HT1080 (cell line): ENCODE measurements at regions not wholly inside any gene's neighbourhood (a gene's known extent, or its start where the extent isn't known, plus 50 kb on each side); places are given as distances from the start of the nearest gene placed in this dataset.
"Not testable (repeated sequence)": the region's sequence is repeated elsewhere in the genome, so short reads cannot be mapped to it uniquely, and the experiment has no call there.

Source experiments
- DNase-seq: peaks from one replicate; pipeline ENCODE4 v3.0.0-alpha.2; 2015; ENCODE audit warnings: low read depth

GRCh38 chr5:16392718-16393117 is 72.9 kb downstream of the ZNF622 start:
- DNase-seq: peak; percentile 56

- no peak for DNase-seq
Measured at GRCh38 chr5:16391858-16392649, 73.5 kb downstream of the ZNF622 start.

GRCh38 chr5:16390825-16391224 is 74.8 kb downstream of the ZNF622 start:
- no peak for DNase-seq

DNA sequence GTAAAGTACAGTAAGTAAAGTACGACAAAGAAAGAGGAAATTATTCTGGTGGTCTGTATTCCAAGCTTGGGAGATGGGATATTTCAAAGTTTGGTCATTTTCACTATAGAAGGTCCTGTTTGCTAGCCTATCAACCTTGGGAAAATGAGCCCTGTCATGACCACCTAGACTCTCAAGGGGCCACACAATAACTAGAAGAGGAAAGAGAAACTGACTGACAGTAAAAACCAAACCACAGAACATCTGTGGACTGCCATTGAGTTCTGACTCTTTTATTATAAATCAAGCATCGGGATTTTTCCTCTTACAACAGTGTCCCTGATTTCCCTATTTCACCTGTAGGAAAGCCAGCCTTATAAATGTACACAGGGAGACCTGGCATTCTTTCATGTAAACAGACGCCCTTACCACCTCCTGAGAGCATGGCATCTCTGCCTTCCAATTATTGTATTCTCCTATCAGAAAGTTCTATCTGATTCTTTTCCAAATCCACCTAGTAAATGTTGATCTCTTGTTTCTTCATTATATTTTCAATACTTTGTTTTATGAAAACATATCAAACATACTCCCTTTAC is 80.0 kb downstream of the ZNF622 start:
- DNase-seq: no peak

- no peak for DNase-seq
Measured at GRCh38 chr5:16384804-16385203, 80.8 kb downstream of the ZNF622 start.

DNA sequence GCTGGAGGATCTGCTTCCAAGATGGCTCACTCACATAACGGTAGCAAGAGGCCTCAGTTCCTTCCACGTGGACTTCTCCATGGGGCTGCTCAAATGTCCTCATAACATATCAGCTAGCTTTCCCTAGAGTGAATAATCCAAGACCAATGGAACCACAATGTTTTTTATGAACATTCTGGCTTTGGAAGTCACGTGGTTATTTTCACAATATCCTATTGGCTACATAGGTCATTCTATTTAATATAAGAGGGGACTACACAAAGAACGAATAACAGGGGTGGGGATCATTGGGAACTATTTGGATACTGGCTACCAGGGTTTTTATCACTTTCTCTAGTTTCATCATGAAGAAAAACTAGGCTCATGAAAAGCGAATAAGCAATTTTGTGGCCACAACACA is 81.4 kb downstream of the ZNF622 start:
- no peak for DNase-seq

DNA sequence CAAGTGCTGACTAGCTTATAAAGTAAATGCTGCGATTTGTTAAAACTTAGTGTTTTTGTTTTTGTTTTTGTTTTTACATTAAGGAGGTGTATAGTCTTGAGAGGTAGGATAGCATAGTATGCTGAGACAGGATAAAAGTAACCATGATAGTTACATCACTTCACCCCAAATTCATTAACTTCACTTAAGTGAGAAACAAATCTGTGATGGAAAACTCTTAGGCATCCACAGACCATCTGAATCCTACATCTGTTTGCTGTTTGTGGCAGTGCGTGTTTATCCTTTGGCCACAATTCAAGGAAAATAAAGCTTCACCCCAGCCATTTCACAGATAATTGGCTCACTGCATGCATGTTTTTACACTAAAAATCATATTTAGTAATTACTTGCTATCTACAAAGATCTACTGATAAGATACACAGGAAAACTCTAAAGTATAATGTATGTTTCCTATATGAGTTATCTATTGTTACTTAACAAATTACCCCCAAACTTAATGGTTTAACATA is 82.0 kb downstream of the ZNF622 start:
- DNase-seq: no peak

- no peak for DNase-seq
Measured at GRCh38 chr5:16382047-16382446, 83.6 kb downstream of the ZNF622 start.

DNA sequence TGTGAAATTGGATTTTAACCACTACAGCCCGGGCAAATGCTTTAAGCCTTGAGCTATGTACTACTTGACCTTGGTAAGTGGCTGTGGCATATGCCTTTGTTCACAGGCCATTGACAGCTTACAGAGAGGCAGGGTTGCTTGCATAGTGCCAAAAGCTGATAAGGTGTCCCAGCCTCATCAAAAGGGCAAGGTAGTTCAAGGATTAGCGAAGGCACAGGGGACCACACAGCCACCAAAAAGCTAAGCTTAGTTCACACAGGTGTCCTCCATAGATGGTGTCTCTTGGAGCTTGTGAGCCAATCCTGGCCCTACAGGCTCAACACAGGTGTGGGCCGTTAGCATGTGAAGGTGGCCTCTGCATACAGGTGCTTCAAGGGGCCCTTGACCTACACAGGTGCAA is 86.8 kb downstream of the ZNF622 start:
- no peak for DNase-seq

GRCh38 chr5:16372493-16372892 is 93.1 kb downstream of the ZNF622 start:
- DNase-seq: no peak

- DNase-seq: no peak
Measured at GRCh38 chr5:16366491-16366890, 99.1 kb downstream of the ZNF622 start.

GRCh38 chr5:16364910-16365309 is 100.7 kb downstream of the ZNF622 start:
- no peak for DNase-seq

DNA sequence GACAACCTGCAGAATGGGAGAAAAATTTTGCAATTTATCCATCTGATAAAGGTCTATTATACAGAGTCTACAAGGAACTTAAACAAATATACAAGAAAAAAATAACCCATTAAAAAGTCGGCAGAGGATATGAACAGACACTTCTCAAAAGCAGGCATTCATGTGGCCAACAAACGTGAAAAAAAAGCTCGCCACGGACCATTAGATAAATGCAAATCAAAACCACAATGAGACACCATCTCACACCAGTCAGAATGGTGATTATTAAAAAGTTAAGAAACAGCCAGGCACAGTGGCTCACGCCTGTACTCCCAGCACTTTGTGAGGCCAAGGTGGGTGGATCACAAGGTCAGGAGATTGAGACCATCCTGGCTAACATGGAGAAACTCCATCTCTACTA is 112.2 kb downstream of the ZNF622 start:
- not testable (repeated sequence) for DNase-seq

DNA sequence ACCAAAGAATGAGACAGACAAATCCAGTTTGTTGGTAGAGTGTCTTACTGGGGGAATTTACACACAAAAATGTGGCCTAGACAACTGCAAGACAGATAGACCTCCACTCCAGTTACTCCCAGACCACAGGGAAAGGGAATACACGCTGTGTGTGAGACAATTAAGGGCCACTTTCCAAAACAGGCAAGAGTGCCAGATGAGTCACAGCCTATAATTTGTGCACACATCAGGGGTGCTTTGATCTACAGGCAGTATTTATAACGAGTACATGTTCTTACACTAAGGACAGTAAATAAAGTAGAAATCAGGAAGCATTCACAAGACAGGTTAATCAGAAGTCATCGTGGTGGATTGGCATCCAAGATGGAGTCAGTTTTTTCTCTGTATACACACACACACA is 114.8 kb downstream of the ZNF622 start:
- DNase-seq: no peak

DNA sequence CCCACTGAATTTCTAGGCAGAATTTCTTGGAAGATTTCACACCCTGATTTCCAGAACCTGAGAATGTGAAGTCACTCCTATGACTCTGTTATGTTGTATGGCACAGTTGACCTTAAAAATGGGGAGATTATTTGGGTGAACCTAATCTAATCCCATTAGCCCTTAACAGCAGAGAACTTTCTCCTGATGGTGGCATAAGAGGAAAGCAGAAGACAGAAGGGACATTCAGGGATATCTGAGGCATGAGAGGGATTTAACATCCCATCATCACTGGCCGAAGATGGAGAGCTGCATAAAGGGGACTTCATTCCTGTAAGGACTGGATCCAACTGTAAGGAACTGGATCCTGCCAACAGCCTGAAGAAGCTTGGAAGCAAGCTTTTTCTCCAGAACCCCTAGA is 119.2 kb downstream of the ZNF622 start:
- no peak for DNase-seq

DNA sequence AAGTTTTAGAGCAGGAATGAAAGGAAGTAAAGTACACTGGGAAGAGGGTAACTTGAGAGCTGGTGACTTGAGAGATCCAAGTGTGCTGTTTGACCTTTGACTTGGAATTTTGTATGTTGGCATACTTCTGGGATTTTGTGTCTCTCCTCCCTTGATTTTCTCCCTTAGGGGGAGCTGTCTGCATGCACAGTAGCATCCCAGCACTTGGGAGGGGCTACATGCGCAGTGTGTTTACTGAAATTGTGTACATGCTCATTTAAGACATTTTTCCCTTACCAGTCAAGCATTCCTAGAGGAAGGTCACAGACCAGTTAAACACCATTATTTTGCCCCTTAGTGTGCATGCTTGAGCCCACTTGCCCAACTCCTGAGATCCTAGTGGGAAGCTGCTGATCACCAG is 120.1 kb downstream of the ZNF622 start:
- peak; percentile 57 for DNase-seq

DNA sequence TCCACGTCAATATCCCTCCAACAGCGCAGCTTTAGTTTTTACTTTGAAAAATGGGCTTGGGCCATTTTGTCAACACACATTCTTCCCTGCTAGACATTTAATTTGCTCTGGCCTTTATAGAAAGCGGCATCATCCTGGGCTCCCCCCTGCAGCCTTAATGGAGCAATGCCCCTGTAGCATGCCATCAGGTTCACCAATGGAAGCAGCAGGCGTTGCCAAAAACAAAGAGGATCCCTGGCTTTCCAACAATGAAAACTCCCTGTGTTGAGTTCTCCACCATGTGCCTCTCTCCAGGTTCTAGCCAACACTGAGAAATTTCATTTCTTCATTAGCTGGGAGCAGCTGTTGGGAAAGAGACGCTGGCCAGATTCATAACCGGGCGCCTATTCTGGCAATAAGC is 139.5 kb downstream of the ZNF622 start:
- no peak for DNase-seq

DNA sequence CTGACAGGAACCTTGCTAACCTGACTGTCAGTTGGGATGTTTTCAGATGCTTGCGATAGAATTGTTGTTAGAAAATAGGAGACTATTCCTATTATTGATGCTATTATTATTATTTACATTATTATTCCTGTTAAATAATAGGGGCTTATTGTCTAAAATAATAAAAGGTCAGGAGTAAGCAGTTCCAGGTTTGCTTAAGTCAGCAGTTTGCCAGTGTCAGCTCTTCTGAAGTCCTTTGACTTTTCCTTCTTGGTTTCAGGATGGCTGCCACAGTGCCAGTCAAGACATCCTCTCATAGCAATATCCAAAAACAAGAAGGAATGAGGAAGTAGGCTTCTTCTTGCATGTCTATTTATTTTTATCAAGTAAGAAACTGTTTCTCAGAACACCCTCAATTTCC is 141.7 kb upstream of the MARCHF11 start:
- no peak for DNase-seq

- DNase-seq: no peak
Measured at GRCh38 chr5:16315501-16315900, 135.9 kb upstream of the MARCHF11 start.

DNA sequence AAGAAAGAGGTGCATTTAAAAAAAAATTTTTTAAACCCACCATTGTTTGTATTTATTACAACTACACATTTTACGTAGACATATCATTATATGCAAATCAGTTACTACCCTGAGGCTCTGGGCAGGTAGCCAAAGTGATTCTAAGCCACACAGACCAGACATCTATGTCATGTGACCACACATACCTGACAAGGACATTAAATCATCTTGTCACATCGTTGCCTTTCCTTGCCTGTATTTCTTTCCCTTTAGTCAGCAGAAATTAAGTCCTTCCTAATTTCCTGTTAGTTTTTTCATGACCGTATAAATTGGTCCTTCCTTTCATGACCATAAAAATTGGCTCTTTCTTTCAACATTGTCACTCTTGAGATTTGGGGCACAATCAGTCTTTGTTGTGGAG is 134.2 kb upstream of the MARCHF11 start:
- no peak for DNase-seq

DNA sequence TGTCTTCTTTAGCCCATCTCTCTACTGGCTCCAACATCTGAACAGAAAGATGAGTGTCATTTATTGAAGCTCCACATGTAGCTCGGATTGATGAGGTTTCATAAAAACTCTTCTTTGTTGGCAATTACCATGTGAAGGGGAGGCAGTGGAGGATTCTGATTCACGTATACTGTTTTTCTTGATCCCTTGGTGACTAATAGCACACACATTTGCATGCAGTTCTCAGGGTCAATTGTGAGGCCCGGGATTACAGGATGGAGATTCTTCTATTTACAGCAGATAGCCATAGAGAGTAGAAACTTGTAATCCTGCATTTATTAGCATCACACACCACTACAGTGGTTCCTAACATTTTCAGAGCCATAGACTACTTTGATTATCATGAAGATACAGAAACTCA is 133.2 kb upstream of the MARCHF11 start:
- DNase-seq: peak; percentile 29

DNA sequence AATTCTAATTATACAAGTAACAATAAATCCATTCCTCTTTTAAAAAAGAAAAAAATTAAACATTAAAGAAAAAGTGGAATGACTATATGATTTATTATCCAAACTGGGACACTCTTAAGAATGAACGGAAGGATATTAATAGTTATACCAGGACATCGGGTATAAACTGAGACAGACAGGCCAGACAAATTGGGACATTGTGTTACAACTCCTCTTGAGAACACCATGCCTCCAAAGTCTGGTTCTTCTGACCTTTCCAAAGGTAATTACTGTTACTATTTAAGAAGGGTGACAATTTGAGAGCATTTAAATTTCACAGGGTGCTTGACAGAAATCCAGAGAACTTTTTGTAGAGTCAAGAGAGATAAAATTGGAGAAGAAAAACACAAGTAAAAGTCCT is 132.1 kb upstream of the MARCHF11 start:
- DNase-seq: no peak

DNA sequence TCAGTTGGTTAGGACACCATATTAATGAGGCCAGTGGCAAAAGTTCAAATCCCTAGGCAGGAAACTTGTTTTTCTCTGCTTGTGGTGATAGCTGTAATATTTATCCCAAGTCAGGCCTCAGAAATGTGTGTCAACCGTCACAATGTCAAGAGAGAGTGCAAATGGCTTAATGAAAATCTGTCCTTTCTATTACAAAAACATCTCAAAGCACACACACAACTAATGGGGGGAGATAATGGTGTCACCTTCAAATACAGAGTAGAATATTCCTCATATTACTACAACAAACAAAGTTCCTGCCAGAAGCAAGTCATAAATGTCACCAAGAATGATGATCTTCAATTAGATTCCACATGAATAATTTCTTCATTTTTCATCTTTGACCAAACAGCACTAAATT is 127.2 kb upstream of the MARCHF11 start:
- DNase-seq: no peak
